GM12892 (cell line): ENCODE measurements at regions not wholly inside any gene's neighbourhood (a gene's known extent, or its start where the extent isn't known, plus 50 kb on each side); places are given as distances from the start of the nearest gene placed in this dataset.

ENCODE experiments used
- POLR2A ChIP-seq: IDR thresholded peaks from 2 replicates; pipeline ENCODE4 v1.6.1; 2011; ENCODE audit warnings: low read depth, low read length, control low read depth
- POLR2AphosphoS5 ChIP-seq: IDR thresholded peaks from 2 replicates; pipeline ENCODE4 v1.6.1; 2011; ENCODE audit warnings: low read depth, low read length, control low read depth
- TAF1 ChIP-seq: IDR thresholded peaks from 2 replicates; pipeline ENCODE4 v1.6.1; 2011; ENCODE audit warnings: low read depth, mild to moderate bottlenecking, control low read depth, low read length, borderline replicate concordance

- TF ChIP-seq POLR2A (no peak), POLR2AphosphoS5 (no peak), TAF1 (no peak)
Measured at GRCh38 chr1:190942475-190942874, 464.8 kb upstream of the BRINP3 start.
